Right lobe of liver (tissue), 6 donors: ENCODE measurements at regions not wholly inside any gene's neighbourhood (a gene's known extent, or its start where the extent isn't known, plus 50 kb on each side); places are given as distances from the start of the nearest gene placed in this dataset.
"Not testable (repeated sequence)": the region's sequence is repeated elsewhere in the genome, so short reads cannot be mapped to it uniquely, and the experiment has no call there.

ENCODE experiments used
- ATAC-seq, 4 donors: fragments of 200-7000 bp; cut with Tn5 transposase; one replicate each; pipeline ENCODE4 v1.9.1; 2020; ENCODE audit warnings: mild to moderate bottlenecking in 4 of 4, moderate library complexity in 4 of 4
- DNase-seq, 3 donors: peaks; one replicate each; pipeline ENCODE4 v3.0.0-alpha.2; 2020
- H3K27ac ChIP-seq, 3 donors: fragments of 200-600 bp; one replicate each; pipeline ENCODE4 v1.8.0; 2022
- H3K27me3 ChIP-seq, 2 donors: fragments of 200-600 bp; one replicate each; pipeline ENCODE4 v1.8.0; 2022
- H3K36me3 ChIP-seq, 4 donors: fragments of 200-600 bp; sonication (generic) in 1 of 4; one replicate each; pipeline versions ENCODE4 v1.5.1 to v1.8.0; 2017 to 2022; ENCODE audit warnings: control low read depth in 1 of 4
- H3K4me1 ChIP-seq, 4 donors: fragments of 200-600 bp; sonication (generic) in 1 of 4; one replicate each; pipeline versions ENCODE4 v1.5.1 to v1.8.0; 2017 to 2022; ENCODE audit warnings: control low read depth in 1 of 4
- H3K4me3 ChIP-seq, 3 donors: fragments of 200-600 bp; one replicate each; pipeline ENCODE4 v1.8.0; 2022
- H3K9me3 ChIP-seq, 4 donors: fragments of 200-600 bp; sonication (generic) in 1 of 4; one replicate each; pipeline versions ENCODE4 v1.5.1 to v1.8.0; 2017 to 2022; ENCODE audit warnings: control low read depth in 1 of 4
- POLR2A ChIP-seq: fragments of 450-650 bp; IDR thresholded peaks from one replicate; pipeline ENCODE4 v1.6.1; 2017; ENCODE audit warnings: antibody characterized with exemption, mild to moderate bottlenecking
- WGBS: methylation state at CpG from one replicate; pipeline ENCODE4 v1.1.6; 2018; ENCODE audit warnings: low coverage, low lambda C conversion rate; ENCODE audit not compliant: insufficient coverage; ENCODE audit errors: missing lambda C conversion rate; 5-methylcytosine and 5-hydroxymethylcytosine counted together
- intact Hi-C, 2 donors: fragments of 100-400 bp; cut with DNase I; formaldehyde crosslinking; loops; one replicate each; pipeline versions ENCODE4 v1.11.2 to v1.14.1; 2022
- TF ChIP-seq, protein P1 (sequence below), 4 donors: fragments of 200-600 bp in 3 of 4; fragments of 450-650 bp in 1 of 4; IDR thresholded peaks; one replicate each; pipeline versions ENCODE4 v1.5.1 to v1.8.0; 2016 to 2022; ENCODE audit warnings: antibody characterized with exemption in 4 of 4, mild to moderate bottlenecking in 2 of 4
- donor health status: DM: no; HTN: yes; CAD: no.
- donor health status: DM: no; HTN: no; CAD: no.
- donor health status: DM: no; HTN: no; CAD: no.
- donor health status: DM: no; HTN: yes; CAD: no.
- donor health status: DM: no; HTN: yes; CAD: no.

DNA sequence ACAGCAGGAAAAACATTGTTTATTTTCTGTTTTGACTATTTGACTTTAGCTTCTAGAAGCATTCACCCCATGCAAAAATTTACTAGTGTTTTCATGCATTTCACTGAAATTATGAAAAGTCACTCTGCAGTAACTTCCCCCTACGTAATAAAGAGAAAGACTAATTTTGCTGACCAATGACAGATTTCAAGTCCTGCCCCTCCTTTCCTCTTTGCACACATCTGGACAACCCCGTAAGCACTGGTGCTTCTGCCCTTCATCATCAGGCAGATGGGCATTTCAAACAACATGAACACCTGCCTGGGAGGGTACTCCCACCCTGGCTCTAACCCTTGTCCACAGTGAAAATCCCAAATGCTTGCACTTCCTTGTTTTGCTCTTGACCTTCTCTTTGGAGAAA is 815.0 kb upstream of the ID2 start:
- intact Hi-C loops, result no loop called here
- no peaks in the 10 kb centered on the region for H3K27me3 ChIP-seq
- no peak for ATAC-seq
- no peaks in the 10 kb centered on the region for H3K9me3 ChIP-seq
- H3K4me1 ChIP-seq, result no peaks in the 10 kb centered on the region
- WGBS, result 71% methylated on average over 1 of the region's 2 CpGs
- no peaks in the 10 kb centered on the region for H3K36me3 ChIP-seq
- H3K27ac ChIP-seq, result no peak overlapping the region
- TF ChIP-seq, protein P1, sequence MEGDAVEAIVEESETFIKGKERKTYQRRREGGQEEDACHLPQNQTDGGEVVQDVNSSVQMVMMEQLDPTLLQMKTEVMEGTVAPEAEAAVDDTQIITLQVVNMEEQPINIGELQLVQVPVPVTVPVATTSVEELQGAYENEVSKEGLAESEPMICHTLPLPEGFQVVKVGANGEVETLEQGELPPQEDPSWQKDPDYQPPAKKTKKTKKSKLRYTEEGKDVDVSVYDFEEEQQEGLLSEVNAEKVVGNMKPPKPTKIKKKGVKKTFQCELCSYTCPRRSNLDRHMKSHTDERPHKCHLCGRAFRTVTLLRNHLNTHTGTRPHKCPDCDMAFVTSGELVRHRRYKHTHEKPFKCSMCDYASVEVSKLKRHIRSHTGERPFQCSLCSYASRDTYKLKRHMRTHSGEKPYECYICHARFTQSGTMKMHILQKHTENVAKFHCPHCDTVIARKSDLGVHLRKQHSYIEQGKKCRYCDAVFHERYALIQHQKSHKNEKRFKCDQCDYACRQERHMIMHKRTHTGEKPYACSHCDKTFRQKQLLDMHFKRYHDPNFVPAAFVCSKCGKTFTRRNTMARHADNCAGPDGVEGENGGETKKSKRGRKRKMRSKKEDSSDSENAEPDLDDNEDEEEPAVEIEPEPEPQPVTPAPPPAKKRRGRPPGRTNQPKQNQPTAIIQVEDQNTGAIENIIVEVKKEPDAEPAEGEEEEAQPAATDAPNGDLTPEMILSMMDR (IDR thresholded peaks at IDR 0.05), result no peak
- TF ChIP-seq POLR2A, result no peak
- no peak for DNase-seq
- no peak overlapping the region for H3K4me3 ChIP-seq

DNA sequence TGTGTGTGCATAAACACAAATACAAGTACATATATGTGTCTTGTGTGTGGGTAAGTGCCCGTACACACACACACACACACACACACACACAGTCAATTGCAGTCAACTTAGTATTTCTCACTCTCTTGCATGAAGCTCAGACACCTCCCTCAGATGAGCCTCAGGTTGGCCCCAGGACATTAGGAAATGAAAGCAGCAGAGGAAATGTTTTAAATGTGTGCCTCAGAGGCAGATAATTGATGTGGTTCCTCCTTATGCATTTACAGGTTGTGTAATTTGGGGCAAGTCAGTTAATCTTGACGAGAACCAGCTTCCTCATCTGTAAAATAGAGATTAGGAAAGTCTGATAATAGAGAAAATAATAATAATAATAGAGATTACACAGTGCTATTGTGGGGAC is 814.0 kb upstream of the ID2 start:
- intact Hi-C loops, result no loop called here
- DNase-seq (no peak), ATAC-seq (no peak)
- TF ChIP-seq POLR2A, result no peak
- TF ChIP-seq, protein P1 (IDR thresholded peaks at IDR 0.05), result no peak
- Histone ChIP-seq H3K4me3 (no peak overlapping the region), H3K36me3 (no peaks in the 10 kb centered on the region), H3K9me3 (no peaks in the 10 kb centered on the region), H3K4me1 (no peaks in the 10 kb centered on the region), H3K27ac (no peak overlapping the region), H3K27me3 (no peaks in the 10 kb centered on the region)
- WGBS, result 44% methylated on average over 2 of the region's 2 CpGs

DNA sequence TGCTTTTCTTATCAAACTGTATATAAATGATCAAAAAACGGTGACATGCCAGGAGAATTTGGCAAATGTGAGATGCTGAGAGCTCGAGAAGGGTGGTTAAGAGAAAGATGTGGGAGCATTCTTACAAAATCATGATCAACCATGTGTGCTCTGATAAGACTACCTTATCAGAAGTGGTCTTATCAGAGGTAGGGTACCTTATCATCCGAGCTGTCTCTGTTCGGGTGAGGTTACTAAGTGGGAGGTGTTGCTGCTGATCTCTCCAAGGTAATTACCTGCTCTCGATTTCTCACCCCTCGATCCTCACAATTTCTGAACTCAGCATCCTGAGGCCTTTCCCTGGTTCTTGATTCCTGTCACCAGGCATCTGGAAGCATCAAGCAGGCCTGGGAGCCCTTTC is 813.0 kb upstream of the ID2 start:
- TF ChIP-seq, protein P1 (IDR thresholded peaks at IDR 0.05), result no peak
- no peak for TF ChIP-seq POLR2A

DNA sequence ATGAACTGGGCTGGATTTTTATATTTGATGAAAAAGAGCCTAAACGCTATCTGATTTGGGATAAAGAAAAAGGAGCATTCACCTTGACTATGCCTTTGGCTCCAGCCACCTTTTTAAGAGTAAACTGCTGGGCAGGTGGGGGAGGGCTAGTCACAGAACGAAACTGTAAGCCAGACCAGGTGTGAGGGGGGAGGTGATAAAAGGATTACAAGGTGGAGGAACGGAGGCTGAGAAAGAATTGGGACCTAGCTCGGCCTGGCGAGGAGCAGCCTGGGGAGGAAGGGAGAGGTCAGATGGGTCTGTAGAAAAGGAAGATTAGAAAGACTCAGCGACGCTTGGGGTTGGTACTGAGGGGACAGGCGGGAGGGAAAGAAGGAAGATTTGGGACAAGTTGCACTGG is 805.4 kb upstream of the ID2 start:
- H3K27me3 ChIP-seq, H3K4me3 ChIP-seq, H3K4me1 ChIP-seq, H3K36me3 ChIP-seq, intact Hi-C loops, H3K9me3 ChIP-seq, ATAC-seq, H3K27ac ChIP-seq, DNase-seq: not testable (repeated sequence)
- 70% methylated on average over 8 of the region's 8 CpGs for WGBS

More for the DNA sequence above, 813.0 kb upstream of the ID2 start:
- intact Hi-C loops, result no loop called here
- Histone ChIP-seq H3K27ac (no peak overlapping the region), H3K4me3 (no peak overlapping the region), H3K9me3 (no peaks in the 10 kb centered on the region), H3K36me3 (no peaks in the 10 kb centered on the region), H3K4me1 (no peaks in the 10 kb centered on the region), H3K27me3 (no peaks in the 10 kb centered on the region)
- WGBS, result 60% methylated on average over 4 of the region's 6 CpGs
- DNase-seq (no peak), ATAC-seq (no peak)

DNA sequence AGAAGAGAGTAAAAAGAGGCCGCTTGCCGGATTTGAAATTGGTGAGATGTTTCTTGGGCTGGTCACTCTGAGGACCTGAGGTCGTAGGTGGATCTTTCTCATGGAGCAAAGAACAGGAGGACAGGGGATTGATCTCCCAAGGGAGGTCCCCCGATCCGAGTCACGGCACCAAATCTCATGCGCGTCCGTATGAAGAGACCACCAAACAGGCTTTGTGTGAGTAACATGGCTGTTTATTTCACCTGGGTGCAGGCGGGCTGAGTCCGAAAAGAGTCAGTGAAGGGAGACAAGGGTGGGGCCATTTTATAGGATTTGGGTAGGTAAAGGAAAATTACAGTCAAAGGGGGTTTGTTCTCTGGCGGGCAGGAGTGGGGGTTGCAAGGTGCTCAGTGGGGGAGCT is 803.6 kb upstream of the ID2 start:
- H3K4me1 ChIP-seq, intact Hi-C loops, H3K36me3 ChIP-seq, H3K4me3 ChIP-seq, H3K9me3 ChIP-seq, H3K27me3 ChIP-seq, H3K27ac ChIP-seq, ATAC-seq, DNase-seq: not testable (repeated sequence)
- WGBS, result 90% methylated on average over 3 of the region's 12 CpGs
